ENCODE measurements at regions not wholly inside any gene's neighbourhood (a gene's known extent, or its start where the extent isn't known, plus 50 kb on each side); places are given as distances from the start of the nearest gene placed in this dataset.
"Not testable (repeated sequence)": the region's sequence is repeated elsewhere in the genome, so short reads cannot be mapped to it uniquely, and the experiment has no call there.

DNA sequence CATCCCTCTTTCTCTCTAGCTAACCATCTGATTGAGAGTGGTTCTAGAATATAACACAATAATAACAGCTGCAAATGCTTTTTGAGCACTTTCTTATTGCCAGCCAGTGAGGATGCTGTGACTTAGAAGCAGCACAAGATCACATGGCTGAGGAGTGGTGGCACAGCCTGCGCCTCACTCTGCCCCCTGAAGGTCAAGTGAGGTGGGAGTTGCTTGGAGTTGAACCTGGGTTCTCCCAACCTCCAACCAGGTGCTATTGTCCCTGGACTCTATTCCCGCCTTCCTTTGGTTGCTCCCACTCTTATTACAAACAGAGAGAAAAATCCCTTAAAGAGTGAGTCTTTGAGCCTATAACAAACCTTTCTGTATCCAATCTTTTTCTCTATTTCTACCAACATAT, 280.3 kb upstream of the PODXL start:
- Histone ChIP-seq H3K27me3 (ENCODE audit: control insufficient read depth, insufficient read depth, low read length) (no peaks in the 10 kb centered on the region), H3K4me1 (ENCODE audit: control insufficient read depth, insufficient read depth, low read length) (peaks cover 6% of the 10 kb centered on the region), H3K4me3 (ENCODE audit: low read depth, low read length) (no peak overlapping the region), H3K36me3 (ENCODE audit: control insufficient read depth, insufficient read depth, low read length) (no peaks in the 10 kb centered on the region), H3K27ac (ENCODE audit: low read depth, low read length) (no peak overlapping the region), H3K9me3 (ENCODE audit: control insufficient read depth, insufficient read depth, low read length) (no peaks in the 10 kb centered on the region)
- peak in 1 of 6 donors; percentile 6 for DNase-seq (ENCODE audit: low read depth in 4 of 6, low spot score in 6 of 6)
- WGBS (ENCODE audit: insufficient coverage), result no CpG with 5 or more reads among the region's 2 CpGs

GRCh38 chr7:131835141-131835540, 278.7 kb upstream of the PODXL start:
- Histone ChIP-seq H3K9me3 (ENCODE audit: control insufficient read depth, insufficient read depth, low read length) (no peaks in the 10 kb centered on the region), H3K4me3 (ENCODE audit: low read depth, low read length) (no peak overlapping the region), H3K4me1 (ENCODE audit: control insufficient read depth, insufficient read depth, low read length) (peaks cover 9% of the 10 kb centered on the region), H3K27me3 (ENCODE audit: control insufficient read depth, insufficient read depth, low read length) (no peaks in the 10 kb centered on the region), H3K36me3 (ENCODE audit: control insufficient read depth, insufficient read depth, low read length) (no peaks in the 10 kb centered on the region), H3K27ac (ENCODE audit: low read depth, low read length) (no peak overlapping the region)
- peak in 1 of 6 donors; percentile 27 for DNase-seq (ENCODE audit: low read depth in 4 of 6, low spot score in 6 of 6)
- 32% methylated on average over 3 of the region's 3 CpGs for WGBS (ENCODE audit: insufficient coverage)

DNA sequence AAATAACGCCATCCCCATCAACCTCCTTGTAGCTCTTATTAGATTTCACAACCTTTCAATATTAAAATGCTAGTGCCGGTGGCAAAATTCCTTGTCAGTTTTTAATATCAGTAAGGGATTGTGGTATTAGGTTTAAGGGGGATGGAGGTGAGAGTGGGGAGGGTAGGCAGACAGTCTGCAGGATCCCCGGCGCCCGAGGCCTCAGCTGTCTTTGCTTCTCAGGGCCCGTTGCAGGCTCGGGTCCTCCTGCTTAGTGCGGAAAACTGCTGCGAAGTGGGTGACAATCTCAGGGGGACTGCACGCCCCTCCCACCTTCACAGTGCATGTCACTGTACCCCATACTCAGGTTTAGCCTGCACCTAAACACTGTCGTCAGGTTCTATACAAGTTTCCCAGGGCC, 274.3 kb upstream of the PODXL start:
- Histone ChIP-seq H3K27ac (ENCODE audit: low read depth, low read length) (no peak overlapping the region), H3K36me3 (ENCODE audit: control insufficient read depth, insufficient read depth, low read length) (no peaks in the 10 kb centered on the region), H3K9me3 (ENCODE audit: control insufficient read depth, insufficient read depth, low read length) (no peaks in the 10 kb centered on the region), H3K27me3 (ENCODE audit: control insufficient read depth, insufficient read depth, low read length) (peaks cover 2% of the 10 kb centered on the region), H3K4me3 (ENCODE audit: low read depth, low read length) (no peak overlapping the region), H3K4me1 (ENCODE audit: control insufficient read depth, insufficient read depth, low read length) (peaks cover 17% of the 10 kb centered on the region)
- no peak for DNase-seq (ENCODE audit: low read depth in 4 of 6, low spot score in 6 of 6)
- WGBS (ENCODE audit: insufficient coverage), result 93% methylated on average over 9 of the region's 11 CpGs

GRCh38 chr7:131829947-131830558, 273.6 kb upstream of the PODXL start:
- 35% methylated on average over 14 of the region's 18 CpGs for WGBS (ENCODE audit: insufficient coverage)
- no peaks in the 10 kb centered on the region for H3K9me3 ChIP-seq (ENCODE audit: control insufficient read depth, insufficient read depth, low read length)
- H3K4me1 ChIP-seq (ENCODE audit: control insufficient read depth, insufficient read depth, low read length), result peaks cover 17% of the 10 kb centered on the region
- peaks cover 2% of the 10 kb centered on the region for H3K27me3 ChIP-seq (ENCODE audit: control insufficient read depth, insufficient read depth, low read length)
- H3K36me3 ChIP-seq (ENCODE audit: control insufficient read depth, insufficient read depth, low read length), result no peaks in the 10 kb centered on the region
- peak in 1 of 6 donors; percentile 69 for DNase-seq (ENCODE audit: low read depth in 4 of 6, low spot score in 6 of 6)
- H3K4me3 ChIP-seq (ENCODE audit: low read depth, low read length), result no peak overlapping the region
- H3K27ac ChIP-seq (ENCODE audit: low read depth, low read length), result no peak overlapping the region

- Histone ChIP-seq H3K9me3 (ENCODE audit: control insufficient read depth, insufficient read depth, low read length) (no peaks in the 10 kb centered on the region), H3K27ac (ENCODE audit: low read depth, low read length) (no peak overlapping the region), H3K36me3 (ENCODE audit: control insufficient read depth, insufficient read depth, low read length) (no peaks in the 10 kb centered on the region), H3K4me3 (ENCODE audit: low read depth, low read length) (no peak overlapping the region), H3K27me3 (ENCODE audit: control insufficient read depth, insufficient read depth, low read length) (peaks cover 2% of the 10 kb centered on the region), H3K4me1 (ENCODE audit: control insufficient read depth, insufficient read depth, low read length) (peaks cover 12% of the 10 kb centered on the region)
- peak in 2 of 6 donors; percentile 22 to 49 for DNase-seq (ENCODE audit: low read depth in 4 of 6, low spot score in 6 of 6)
- WGBS (ENCODE audit: insufficient coverage), result 62% methylated on average over 2 of the region's 5 CpGs
Measured at GRCh38 chr7:131827421-131827820, 271.0 kb upstream of the PODXL start.

- H3K9me3 ChIP-seq (ENCODE audit: control insufficient read depth, insufficient read depth, low read length), result no peaks in the 10 kb centered on the region
- peaks cover 12% of the 10 kb centered on the region for H3K4me1 ChIP-seq (ENCODE audit: control insufficient read depth, insufficient read depth, low read length)
- H3K36me3 ChIP-seq (ENCODE audit: control insufficient read depth, insufficient read depth, low read length), result no peaks in the 10 kb centered on the region
- 66% methylated on average over 7 of the region's 8 CpGs for WGBS (ENCODE audit: insufficient coverage)
- H3K27ac ChIP-seq (ENCODE audit: low read depth, low read length), result no peak overlapping the region
- H3K27me3 ChIP-seq (ENCODE audit: control insufficient read depth, insufficient read depth, low read length), result peaks cover 2% of the 10 kb centered on the region
- no peak overlapping the region for H3K4me3 ChIP-seq (ENCODE audit: low read depth, low read length)
- DNase-seq (ENCODE audit: low read depth in 4 of 6, low spot score in 6 of 6), result peak in 2 of 6 donors; percentile 23 to 51
Measured at GRCh38 chr7:131826960-131827359, 270.5 kb upstream of the PODXL start.

DNA sequence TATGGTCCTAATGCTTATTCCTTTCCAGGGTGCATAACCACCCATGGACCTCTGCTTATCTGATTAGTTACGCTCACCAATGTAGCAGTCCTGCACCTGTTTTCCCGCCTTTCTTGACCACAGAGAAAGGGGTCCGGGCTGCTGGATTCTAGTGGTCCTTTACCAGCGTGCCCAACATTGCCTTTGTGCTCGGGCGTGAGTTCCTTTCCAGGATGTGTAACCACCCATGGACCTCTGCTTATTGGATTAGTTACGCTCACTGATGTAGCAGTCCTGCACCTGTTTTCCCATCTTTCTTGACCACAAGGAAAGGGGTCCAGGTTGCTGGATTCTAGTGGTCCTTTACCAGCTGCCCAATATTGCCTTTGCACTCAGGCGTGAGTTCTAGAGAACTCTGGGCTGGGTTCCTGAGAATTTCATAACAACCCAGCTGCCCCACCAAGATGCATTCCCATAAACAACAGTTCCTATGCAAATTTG, 267.6 kb upstream of the PODXL start:
- H3K36me3 ChIP-seq (ENCODE audit: control insufficient read depth, insufficient read depth, low read length), result not testable (repeated sequence)

DNA sequence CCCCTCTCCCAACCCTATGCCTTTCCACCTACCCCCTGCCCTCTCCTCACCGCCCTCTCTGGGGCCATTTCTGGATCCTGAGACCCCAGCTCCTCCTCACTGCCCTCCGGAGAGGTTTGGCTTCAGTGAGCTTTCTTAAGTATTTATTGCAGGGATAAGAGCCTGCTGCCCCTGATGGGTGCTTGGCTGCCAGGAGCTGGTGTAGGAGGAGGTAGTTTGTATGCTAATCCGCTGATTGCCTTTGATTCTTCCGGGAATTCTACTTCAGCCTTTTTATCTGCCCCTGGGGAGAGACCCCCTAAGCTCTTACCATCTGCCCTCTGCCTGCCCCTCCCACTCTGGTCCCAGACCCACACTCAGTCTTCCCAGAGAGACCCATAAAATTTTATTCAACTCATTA, 263.5 kb upstream of the PODXL start:
- H3K27me3 ChIP-seq (ENCODE audit: control insufficient read depth, insufficient read depth, low read length), result no peaks in the 10 kb centered on the region
- H3K36me3 ChIP-seq (ENCODE audit: control insufficient read depth, insufficient read depth, low read length), result no peaks in the 10 kb centered on the region
- 40% methylated on average over 1 of the region's 4 CpGs for WGBS (ENCODE audit: insufficient coverage)
- H3K4me3 ChIP-seq (ENCODE audit: low read depth, low read length), result no peak overlapping the region
- no peaks in the 10 kb centered on the region for H3K9me3 ChIP-seq (ENCODE audit: control insufficient read depth, insufficient read depth, low read length)
- H3K27ac ChIP-seq (ENCODE audit: low read depth, low read length), result no peak overlapping the region
- peaks cover 7% of the 10 kb centered on the region for H3K4me1 ChIP-seq (ENCODE audit: control insufficient read depth, insufficient read depth, low read length)
- DNase-seq (ENCODE audit: low read depth in 4 of 6, low spot score in 6 of 6), result peak in 1 of 6 donors; percentile 69

More for the DNA sequence above, 267.6 kb upstream of the PODXL start:
- H3K4me1 ChIP-seq (ENCODE audit: control insufficient read depth, insufficient read depth, low read length), result peaks cover 11% of the 10 kb centered on the region
- 81% methylated on average over 7 of the region's 8 CpGs for WGBS (ENCODE audit: insufficient coverage)
- H3K9me3 ChIP-seq (ENCODE audit: control insufficient read depth, insufficient read depth, low read length); H3K27me3 ChIP-seq (ENCODE audit: control insufficient read depth, insufficient read depth, low read length); H3K27ac ChIP-seq (ENCODE audit: low read depth, low read length); H3K4me3 ChIP-seq (ENCODE audit: low read depth, low read length); DNase-seq (ENCODE audit: low read depth in 4 of 6, low spot score in 6 of 6): not testable (repeated sequence)

DNA sequence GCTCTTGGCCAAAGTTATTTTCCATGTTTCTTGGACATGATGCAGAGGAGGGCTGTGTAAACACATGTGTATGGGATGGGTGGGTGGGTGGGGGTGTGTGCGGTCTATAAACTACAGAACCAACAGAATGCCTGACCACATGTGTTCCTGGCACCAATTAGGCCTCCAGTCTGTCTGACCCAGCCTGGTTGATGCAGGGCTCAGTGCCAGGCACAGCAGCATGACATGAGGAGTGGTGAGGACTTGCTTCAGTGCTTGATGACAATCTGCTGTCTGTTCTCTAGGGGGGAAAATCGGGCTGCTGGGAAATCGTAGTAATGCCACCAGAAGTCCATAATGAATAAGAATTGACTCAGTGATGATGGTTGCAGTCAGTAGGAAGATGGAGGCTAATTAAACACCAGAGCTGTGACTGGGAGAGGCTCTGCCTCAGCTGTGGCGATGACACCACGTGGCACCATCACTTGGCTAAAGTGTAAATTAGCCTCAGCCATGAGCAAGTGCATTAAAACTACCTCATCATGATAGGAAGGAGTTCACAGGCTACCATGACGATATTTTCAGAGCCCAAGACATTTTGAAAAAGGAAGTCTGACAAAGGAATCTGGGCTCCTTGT, 260.1 kb upstream of the PODXL start:
- H3K27me3 ChIP-seq (ENCODE audit: control insufficient read depth, insufficient read depth, low read length), result no peaks in the 10 kb centered on the region

DNA sequence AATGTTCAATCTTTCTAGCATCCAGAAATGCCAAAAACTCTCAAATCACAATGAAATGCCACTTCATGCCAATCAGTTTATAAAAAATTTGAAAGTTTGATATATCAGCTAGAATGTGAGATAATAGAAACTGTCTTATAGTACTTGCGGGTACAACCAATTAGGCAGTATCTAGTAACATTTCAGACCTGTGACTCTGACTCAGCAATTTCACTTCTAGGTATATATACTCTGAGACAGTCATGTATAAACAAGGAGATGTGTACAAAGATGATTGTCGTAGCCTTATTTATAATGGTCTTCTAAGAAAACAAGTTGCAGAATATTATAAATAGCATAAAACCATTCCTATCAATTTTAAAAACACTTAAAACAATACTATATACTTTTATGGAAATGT, 252.3 kb upstream of the PODXL start:
- WGBS (ENCODE audit: insufficient coverage), result no CpG with 5 or more reads among the region's 2 CpGs

More for the DNA sequence above, 260.1 kb upstream of the PODXL start:
- Histone ChIP-seq H3K27ac (ENCODE audit: low read depth, low read length) (no peak overlapping the region), H3K36me3 (ENCODE audit: control insufficient read depth, insufficient read depth, low read length) (no peaks in the 10 kb centered on the region), H3K9me3 (ENCODE audit: control insufficient read depth, insufficient read depth, low read length) (no peaks in the 10 kb centered on the region), H3K4me3 (ENCODE audit: low read depth, low read length) (no peak overlapping the region), H3K4me1 (ENCODE audit: control insufficient read depth, insufficient read depth, low read length) (peaks cover 7% of the 10 kb centered on the region)
- WGBS (ENCODE audit: insufficient coverage), result 58% methylated on average over 3 of the region's 6 CpGs
- DNase-seq (ENCODE audit: low read depth in 4 of 6, low spot score in 6 of 6), result peak in 2 of 6 donors; percentile 52 to 86

More for the DNA sequence above, 252.3 kb upstream of the PODXL start:
- Histone ChIP-seq H3K4me3 (ENCODE audit: low read depth, low read length) (no peak overlapping the region), H3K4me1 (ENCODE audit: control insufficient read depth, insufficient read depth, low read length) (no peaks in the 10 kb centered on the region), H3K9me3 (ENCODE audit: control insufficient read depth, insufficient read depth, low read length) (no peaks in the 10 kb centered on the region), H3K27me3 (ENCODE audit: control insufficient read depth, insufficient read depth, low read length) (no peaks in the 10 kb centered on the region), H3K36me3 (ENCODE audit: control insufficient read depth, insufficient read depth, low read length) (no peaks in the 10 kb centered on the region), H3K27ac (ENCODE audit: low read depth, low read length) (no peak overlapping the region)
- DNase-seq (ENCODE audit: low read depth in 4 of 6, low spot score in 6 of 6), result no peak

All from spinal cord (tissue), 9 donors.